NOMO-1 treated with dmso at 0.1 percent for 144 hours (cell line): ENCODE measurements at regions not wholly inside any gene's neighbourhood (a gene's known extent, or its start where the extent isn't known, plus 50 kb on each side); places are given as distances from the start of the nearest gene placed in this dataset.
"Not testable (repeated sequence)": the region's sequence is repeated elsewhere in the genome, so short reads cannot be mapped to it uniquely, and the experiment has no call there.

Source experiments
- DNase-seq: peaks from one replicate; lab custom pipeline; 2025; ENCODE audit not compliant: unreplicated experiment; lab: John Stamatoyannopoulos, UW

DNA sequence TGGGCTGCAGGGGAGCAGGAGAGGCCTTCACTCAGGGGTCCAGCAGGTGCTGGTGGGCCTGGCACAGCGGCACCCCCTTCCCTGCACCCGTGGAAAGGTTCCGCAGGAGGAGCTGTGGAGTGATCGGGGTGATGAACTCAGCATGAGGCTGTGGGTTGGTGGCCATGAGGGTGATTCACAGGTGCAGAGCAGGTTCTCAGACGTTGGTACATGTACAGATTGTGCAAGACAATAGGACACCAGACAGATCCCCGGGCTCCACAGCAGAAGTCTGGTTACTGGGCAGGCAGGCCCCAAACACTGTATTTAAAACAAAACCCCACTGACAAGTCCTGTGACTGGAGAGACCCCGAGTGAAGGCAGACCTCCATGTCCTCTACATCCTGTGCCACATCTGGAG is 151.6 kb upstream of the CDH4 start:
- DNase-seq = no peak

GRCh38 chr20:61101321-61101720 is 150.7 kb upstream of the CDH4 start:
- not testable (repeated sequence) for DNase-seq

DNA sequence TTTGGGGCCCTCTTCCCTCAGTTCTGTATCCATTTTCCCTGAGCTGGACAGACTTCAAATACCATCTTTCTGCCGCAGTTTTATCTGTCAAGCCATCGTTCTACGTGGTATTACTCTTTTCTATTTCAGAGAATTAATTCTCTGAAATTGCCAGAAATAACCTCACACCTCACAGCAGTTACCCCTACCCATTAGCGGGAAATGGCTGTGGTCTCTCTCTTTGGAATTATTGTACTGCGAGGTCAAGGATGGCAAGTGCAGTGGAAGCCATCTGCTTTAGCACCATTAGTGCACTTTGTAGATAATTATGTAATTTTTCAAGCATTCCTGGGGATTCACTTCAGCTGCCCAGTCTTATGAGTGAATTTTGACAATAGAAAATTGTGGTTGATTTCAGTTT is 147.8 kb upstream of the CDH4 start:
- no peak for DNase-seq

DNA sequence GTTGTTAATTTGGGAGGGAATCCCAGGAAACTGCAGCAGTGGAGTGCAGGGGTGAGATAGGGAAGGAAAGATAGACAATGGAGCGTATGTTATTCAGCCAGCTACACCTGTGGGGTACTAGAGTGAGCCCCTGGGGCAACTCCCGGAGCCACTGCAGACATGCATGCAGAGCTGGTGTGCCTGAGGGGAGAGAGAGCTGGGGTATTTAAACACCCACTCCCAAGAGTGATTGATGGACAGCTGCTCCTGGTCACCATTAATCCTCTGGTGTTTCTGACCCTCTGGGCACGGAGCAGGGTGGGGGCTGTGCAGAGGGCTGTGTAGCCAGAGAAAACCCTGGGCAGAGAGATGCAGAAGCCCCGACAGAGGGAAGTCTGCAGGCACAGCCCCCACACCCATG is 146.7 kb upstream of the CDH4 start:
- DNase-seq = no peak

- DNase-seq = no peak
Observed at GRCh38 chr20:61106438-61106837, 145.6 kb upstream of the CDH4 start.

GRCh38 chr20:61109221-61109805 is 142.7 kb upstream of the CDH4 start:
- no peak for DNase-seq

DNA sequence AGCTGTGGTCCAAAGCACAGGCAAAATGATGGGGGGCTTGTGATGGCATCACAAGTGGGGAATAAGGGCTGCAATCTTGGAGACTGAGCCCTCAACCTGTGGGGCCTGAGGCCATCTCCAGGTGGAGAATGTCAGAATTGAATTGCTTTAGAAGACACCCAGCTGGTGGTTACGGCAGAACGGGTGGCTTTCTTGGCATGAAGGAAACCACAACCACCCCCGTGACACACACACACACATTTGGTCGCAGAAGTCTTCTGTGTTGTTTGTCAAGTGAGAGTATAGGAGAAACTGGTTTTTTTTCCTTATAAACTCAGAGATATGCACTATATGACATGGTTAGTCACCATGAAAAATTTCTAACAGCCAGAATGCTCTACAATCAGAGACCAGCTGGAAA is 139.5 kb upstream of the CDH4 start:
- no peak for DNase-seq

DNA sequence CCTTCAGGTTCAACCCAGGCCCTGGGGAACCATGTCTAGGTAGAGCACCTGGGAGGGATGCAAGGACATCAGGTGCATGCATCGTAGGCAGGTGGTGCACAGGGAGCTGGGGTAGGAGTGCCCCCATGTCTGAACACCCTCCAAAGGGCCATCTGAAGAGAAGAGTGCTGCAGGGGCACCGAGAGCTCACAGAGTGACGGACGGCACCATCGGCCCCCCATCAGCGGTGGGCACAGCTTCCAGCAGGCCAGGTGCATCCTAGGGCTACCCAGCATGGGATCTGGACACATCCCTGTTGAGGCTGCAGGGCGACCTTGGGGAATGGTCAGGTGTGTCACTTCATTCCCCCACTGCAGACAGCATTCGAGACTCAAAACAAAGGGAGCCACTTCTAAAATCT is 138.3 kb upstream of the CDH4 start:
- DNase-seq = no peak

DNA sequence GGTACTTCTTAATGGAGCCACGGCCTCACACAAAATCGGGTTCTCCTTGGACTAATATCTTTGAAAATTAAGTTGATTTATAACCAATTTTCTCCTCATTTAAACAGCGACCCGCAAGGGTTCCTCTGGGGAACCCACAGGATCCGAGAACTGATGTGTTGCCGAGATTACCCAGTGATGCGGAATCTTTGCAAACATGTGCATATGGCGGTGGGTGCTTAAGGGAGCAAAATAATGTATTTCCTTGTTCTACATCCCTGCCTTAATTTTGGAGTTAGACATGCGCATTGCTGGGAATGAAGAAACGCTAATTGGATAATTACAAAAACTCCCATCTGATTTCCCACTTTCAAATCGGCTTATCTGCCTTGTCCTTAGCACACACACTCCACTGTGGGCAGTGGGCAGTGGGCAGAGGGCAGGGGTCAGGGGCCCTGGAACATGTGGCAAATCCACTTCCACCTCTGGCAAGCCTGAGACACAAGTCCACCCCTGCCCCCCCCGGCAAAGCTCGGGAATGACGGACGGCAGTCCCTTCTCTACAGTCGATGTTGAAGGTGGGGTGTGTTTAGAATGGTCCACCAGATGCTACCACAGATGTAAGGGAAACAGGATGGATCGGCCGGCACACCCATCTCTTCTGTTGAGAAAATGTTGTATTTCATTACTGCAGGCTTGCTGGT is 137.4 kb upstream of the CDH4 start:
- DNase-seq = no peak

- DNase-seq = no peak
Observed at GRCh38 chr20:61115364-61116065, 136.5 kb upstream of the CDH4 start.

DNA sequence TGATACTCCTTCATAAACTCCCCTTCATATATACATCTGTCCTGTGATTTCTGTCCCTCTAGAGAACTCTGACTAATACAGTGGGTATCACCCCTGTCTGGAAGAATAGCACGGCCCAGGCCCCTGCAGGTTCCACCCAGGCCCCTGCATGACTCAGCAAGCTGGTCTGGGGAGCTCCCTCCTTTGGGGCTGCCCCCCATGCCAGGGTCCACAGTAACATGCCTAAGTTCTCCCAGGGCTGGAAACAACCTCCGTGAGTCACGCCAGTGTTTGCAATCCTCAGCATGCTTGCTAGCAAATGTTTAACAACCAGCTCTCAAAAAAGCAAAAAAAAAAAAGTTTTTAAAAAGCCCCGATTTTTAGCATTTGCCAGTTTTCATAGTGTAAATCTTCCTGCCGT is 134.3 kb upstream of the CDH4 start:
- DNase-seq = no peak

DNA sequence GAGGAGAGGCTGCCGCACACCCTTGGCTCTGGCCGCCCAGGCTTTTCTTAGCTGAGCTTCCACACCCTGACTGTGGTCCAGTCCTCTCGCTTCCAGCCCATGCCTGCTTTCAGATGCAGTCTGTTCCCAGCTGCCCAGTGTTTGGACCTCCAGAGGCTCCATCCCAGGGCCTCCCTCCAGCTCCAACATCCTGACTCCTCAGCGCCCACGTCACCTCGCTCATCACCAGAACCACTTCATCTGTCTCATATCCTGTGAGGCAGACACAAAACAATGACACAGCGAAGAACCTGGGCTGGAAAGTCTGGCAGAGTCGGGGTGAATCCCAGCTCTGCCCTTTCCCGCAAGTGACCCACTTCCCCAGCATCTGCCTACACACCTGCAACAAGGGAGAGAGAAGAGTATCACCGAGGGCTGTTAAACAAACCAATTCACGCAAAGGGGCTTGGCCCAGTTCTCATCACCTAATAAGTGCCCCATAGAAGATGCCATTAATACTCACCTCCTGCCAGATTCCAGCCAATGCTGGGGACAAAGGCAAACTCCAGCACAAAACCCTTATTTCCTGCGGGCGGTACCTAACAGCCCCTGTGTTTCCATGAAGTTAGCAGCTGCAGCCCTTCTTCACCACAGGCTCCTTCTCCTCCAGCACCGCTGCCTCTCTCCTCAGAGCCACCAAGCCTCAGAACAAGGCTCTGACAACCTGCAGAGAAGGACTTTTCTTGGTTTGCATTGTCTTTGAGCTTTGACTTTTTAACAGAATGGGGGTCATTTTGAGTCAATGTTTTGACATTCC is 133.4 kb upstream of the CDH4 start:
- DNase-seq = no peak

GRCh38 chr20:61119273-61119672 is 132.8 kb upstream of the CDH4 start:
- DNase-seq = no peak

DNA sequence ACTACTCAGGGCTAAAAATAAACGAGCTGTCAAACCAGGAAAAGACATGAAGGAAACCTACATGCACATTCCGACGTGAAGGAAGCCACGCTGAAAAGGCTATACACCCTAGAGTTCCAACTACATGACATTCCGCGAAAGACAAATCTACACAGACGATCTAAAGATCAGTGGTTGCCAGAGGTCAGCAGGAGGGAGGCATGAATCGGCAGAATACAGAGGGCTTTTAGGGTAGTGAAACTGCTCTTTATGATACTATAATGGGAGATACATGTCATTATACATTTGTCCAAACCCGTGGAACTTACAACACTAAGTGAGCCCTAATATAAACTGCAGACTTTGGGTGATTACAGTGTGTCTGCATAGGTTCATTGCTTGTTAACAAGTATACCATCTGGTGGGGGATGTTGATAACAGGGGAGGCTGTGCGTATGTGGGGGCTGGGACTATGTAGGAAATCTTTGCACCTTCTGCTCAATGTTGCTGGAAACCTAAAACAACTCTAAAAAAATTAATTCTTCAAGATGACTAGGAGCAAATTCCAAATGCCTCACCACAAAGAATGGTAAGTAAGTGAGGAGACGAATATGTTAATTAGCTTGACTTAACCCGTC is 132.2 kb upstream of the CDH4 start:
- peak; percentile 77 for DNase-seq

- peak; percentile 87 for DNase-seq
Observed at GRCh38 chr20:61120595-61121515, 131.2 kb upstream of the CDH4 start.

GRCh38 chr20:61121661-61122060 is 130.4 kb upstream of the CDH4 start:
- no peak for DNase-seq

DNA sequence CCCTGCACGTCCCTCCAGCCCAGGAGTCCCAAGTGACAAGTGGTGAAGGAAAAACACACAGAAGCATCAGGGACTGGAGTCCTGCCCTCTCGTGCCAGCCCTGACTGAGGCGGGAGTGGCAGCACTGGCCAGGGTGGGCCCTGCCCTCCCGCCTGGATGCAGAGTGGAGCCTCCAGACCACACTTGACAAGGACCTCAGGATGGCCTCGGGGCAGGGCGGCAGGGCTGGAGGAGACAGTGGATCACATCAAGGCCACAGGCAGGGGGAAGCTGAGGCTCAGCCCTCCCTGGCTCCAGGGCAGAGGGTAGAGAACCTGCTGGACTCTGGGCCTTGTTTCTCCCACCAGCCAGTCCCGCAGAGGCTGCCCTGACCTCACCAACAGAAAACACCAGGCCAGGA is 128.8 kb upstream of the CDH4 start:
- DNase-seq = no peak

DNA sequence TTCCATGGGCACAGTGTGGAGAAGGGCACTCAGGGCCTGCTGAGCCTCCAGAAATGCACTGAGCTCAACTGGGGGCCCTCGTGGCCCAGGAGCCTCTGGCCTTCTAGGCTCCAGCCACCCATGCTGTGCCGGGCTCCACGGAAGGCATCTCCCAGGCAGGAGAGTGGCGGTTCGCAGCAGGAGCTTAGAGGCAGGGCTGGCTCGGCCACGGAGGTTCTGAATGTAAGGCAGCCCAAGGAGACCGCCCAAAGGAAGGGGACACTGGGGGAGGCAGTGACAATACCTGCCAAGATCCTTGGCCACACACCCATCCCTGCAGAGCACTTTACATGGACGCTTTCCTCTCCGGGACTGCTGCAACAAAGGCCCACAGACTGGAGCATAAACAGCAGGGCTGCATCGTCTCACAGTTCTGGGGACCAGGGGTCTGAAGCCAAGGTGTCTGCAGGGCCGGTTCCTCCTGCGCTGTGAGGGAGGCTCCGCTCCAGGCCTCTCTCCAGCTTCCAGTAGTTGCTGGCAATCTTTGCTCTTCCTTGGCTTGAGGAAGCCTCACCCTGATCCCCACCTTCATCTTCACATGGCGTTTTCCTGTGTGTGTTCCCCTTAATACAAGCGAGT is 128.2 kb upstream of the CDH4 start:
- no peak for DNase-seq

DNA sequence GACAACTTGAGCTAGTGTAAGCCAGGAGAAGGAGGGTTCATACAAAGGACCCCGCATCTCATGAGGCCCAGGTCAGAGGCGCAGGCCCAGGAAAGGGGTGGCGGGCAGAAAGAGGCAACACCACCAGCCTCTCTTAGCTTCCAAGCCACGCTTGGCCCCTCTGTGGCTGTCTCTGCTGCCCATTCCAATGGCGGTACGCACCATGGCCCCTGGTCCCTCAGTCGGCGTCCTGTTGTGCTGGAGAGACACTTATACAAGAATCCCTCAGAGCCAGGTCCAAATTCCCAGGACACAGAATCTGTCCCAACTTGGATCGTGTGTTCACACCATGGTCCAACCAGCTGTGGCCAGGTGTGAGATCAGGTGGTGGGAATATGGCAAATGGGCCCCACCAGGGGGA is 127.0 kb upstream of the CDH4 start:
- DNase-seq = no peak
